IMR-90 (cell line): ENCODE measurements at regions not wholly inside any gene's neighbourhood (a gene's known extent, or its start where the extent isn't known, plus 50 kb on each side); places are given as distances from the start of the nearest gene placed in this dataset.

Experiments
- ATAC-seq: fragments of 200-7000 bp; cut with Tn5 transposase; 2 replicates; pipeline ENCODE4 v1.9.1; 2020; ENCODE audit warnings: low read depth, mild to moderate bottlenecking, moderate library complexity
- BruUV-seq: library from RNA; stranded (reverse); fragments of 400-500 nt; replicated peaks from 2 replicates; lab custom pipeline; 2021; lab: Mats Ljungman, UMichigan
- CTCF ChIA-PET: fragments of 300-600 bp; formaldehyde crosslinking; extraction: SDS; loops from one replicate; lab custom pipeline; 2021; ENCODE audit warnings: antibody characterized with exemption; lab: Yijun Ruan, JAX
- POLR2A ChIA-PET: fragments of 300-600 bp; sonication (Branson Sonifier 250); formaldehyde crosslinking; loops from one replicate; lab custom pipeline; 2022; ENCODE audit warnings: antibody characterized with exemption; ENCODE audit not compliant: unreplicated experiment; lab: Charles Lee
- DNase-seq: peaks from one replicate; pipeline ENCODE4 v3.0.0; 2013
- H2AFZ ChIP-seq: replicated peaks from 2 replicates; pipeline ENCODE3; 2013; ENCODE audit warnings: low read length, mild to moderate bottlenecking; ENCODE audit not compliant: poor library complexity
- H2AK5ac ChIP-seq: 2 replicates; pipeline ENCODE4 v1.6.1; 2013; ENCODE audit warnings: low read depth, low read length, inconsistent platforms
- H2AK9ac ChIP-seq: replicated peaks from 2 replicates; pipeline ENCODE3; 2013; ENCODE audit warnings: mild to moderate bottlenecking, low read depth, low read length, moderate library complexity; ENCODE audit not compliant: poor library complexity
- H2BK120ac ChIP-seq: 2 replicates; pipeline ENCODE4 v1.6.1; 2013; ENCODE audit warnings: low read depth, low read length, inconsistent platforms
- H2BK15ac ChIP-seq: 3 replicates; pipeline ENCODE4 v1.6.1; 2013; ENCODE audit warnings: low read depth, low read length, inconsistent platforms
- H2BK20ac ChIP-seq: 2 replicates; pipeline ENCODE4 v1.6.1; 2013; ENCODE audit warnings: low read depth, mild to moderate bottlenecking, inconsistent platforms, low read length, moderate library complexity
- H2BK5ac ChIP-seq: 2 replicates; pipeline ENCODE4 v1.6.1; 2013; ENCODE audit warnings: mild to moderate bottlenecking, low read depth, low read length, inconsistent platforms; ENCODE audit not compliant: poor library complexity, severe bottlenecking
- H3K14ac ChIP-seq: replicated peaks from 2 replicates; pipeline ENCODE4 v1.6.1; 2013; ENCODE audit warnings: low read depth, low read length, inconsistent platforms
- H3K18ac ChIP-seq: 2 replicates; pipeline ENCODE4 v1.6.1; 2013; ENCODE audit warnings: low read depth, low read length, control low read depth
- H3K23ac ChIP-seq: 2 replicates; pipeline ENCODE4 v1.6.1; 2013; ENCODE audit warnings: low read depth, low read length, inconsistent platforms
- H3K27ac ChIP-seq: 2 replicates; pipeline ENCODE4 v1.5.1; 2013; ENCODE audit warnings: mild to moderate bottlenecking, control low read depth, low read length; ENCODE audit not compliant: insufficient read depth
- H3K27me3 ChIP-seq: 2 replicates; pipeline ENCODE4 v1.6.1; 2013; ENCODE audit warnings: low read length; ENCODE audit not compliant: control insufficient read depth, insufficient read depth
- H3K36me3 ChIP-seq: 2 replicates; pipeline ENCODE4 v1.6.1; 2013; ENCODE audit warnings: low read length, mixed read lengths; ENCODE audit not compliant: control insufficient read depth, insufficient read depth
- H3K4ac ChIP-seq: 2 replicates; pipeline ENCODE4 v1.6.1; 2013; ENCODE audit warnings: low read depth, low read length, inconsistent platforms
- H3K4me1 ChIP-seq: 2 replicates; pipeline ENCODE4 v1.6.1; 2013; ENCODE audit warnings: low read length, mixed read lengths; ENCODE audit not compliant: control insufficient read depth, insufficient read depth
- H3K4me2 ChIP-seq: 2 replicates; pipeline ENCODE4 v1.6.1; 2013; ENCODE audit warnings: low read depth, mild to moderate bottlenecking, control low read depth, low read length, moderate library complexity
- H3K4me3 ChIP-seq: 2 replicates; pipeline ENCODE4 v1.5.1; 2013; ENCODE audit warnings: low read depth, mild to moderate bottlenecking, control low read depth, low read length, moderate library complexity; ENCODE audit not compliant: insufficient read depth
- H3K56ac ChIP-seq: 2 replicates; pipeline ENCODE4 v1.6.1; 2013; ENCODE audit warnings: low read length, inconsistent platforms; ENCODE audit not compliant: insufficient read depth; ENCODE audit errors: extremely low read depth
- H3K79me1 ChIP-seq, 2 experiments: 2 replicates each; pipeline ENCODE4 v1.6.1; 2013; ENCODE audit warnings: low read length in 2 of 2, inconsistent platforms in 1 of 2, low read depth in 1 of 2
- H3K9ac ChIP-seq: 2 replicates; pipeline ENCODE4 v1.6.1; 2013; ENCODE audit warnings: low read depth, low read length, control low read depth
- H3K9me1 ChIP-seq: 2 replicates; pipeline ENCODE4 v1.6.1; 2013; ENCODE audit warnings: low read length, inconsistent platforms; ENCODE audit not compliant: insufficient read depth
- H3K9me3 ChIP-seq: 2 replicates; pipeline ENCODE4 v1.6.1; 2013; ENCODE audit warnings: low read length; ENCODE audit not compliant: control insufficient read depth, insufficient read depth
- H4K20me1 ChIP-seq: 2 replicates; pipeline ENCODE4 v1.6.1; 2013; ENCODE audit warnings: low read length, inconsistent platforms; ENCODE audit not compliant: insufficient read depth
- H4K5ac ChIP-seq: 2 replicates; pipeline ENCODE4 v1.6.1; 2013; ENCODE audit warnings: mild to moderate bottlenecking, low read depth, low read length, control low read depth
- H4K8ac ChIP-seq, 2 experiments: 2 replicates each; pipeline ENCODE4 v1.6.1; 2013; ENCODE audit warnings: low read depth in 2 of 2, low read length in 2 of 2, control low read depth in 1 of 2, inconsistent platforms in 1 of 2
- H4K91ac ChIP-seq: 2 replicates; pipeline ENCODE4 v1.6.1; 2013; ENCODE audit warnings: low read depth, low read length, inconsistent platforms; ENCODE audit not compliant: insufficient read depth
- BHLHE40 ChIP-seq: fragments of 150-350 bp; IDR thresholded peaks from 2 replicates; pipeline ENCODE4 v1.6.1; 2016; ENCODE audit warnings: mild to moderate bottlenecking, low read depth, low read length
- CHD1 ChIP-seq: IDR thresholded peaks from 2 replicates; pipeline ENCODE4 v1.6.1; 2012; ENCODE audit warnings: low read depth, low read length, improper control_type of control experiment
- dilution Hi-C: fragments of 300-500 bp; cut with HindIII; formaldehyde crosslinking; loops from one replicate; pipeline ENCODE4 v1.14.3; 2018; ENCODE audit warnings: low sequenced_read_pairs; ENCODE audit not compliant: unreplicated experiment
- in situ Hi-C: fragments of 300-500 bp; cut with MboI; formaldehyde crosslinking; loops from 3 replicates; pipeline ENCODE4 v1.14.3; 2019; ENCODE audit warnings: low sequenced_read_pairs, inconsistent platforms, mixed read lengths
- intact Hi-C: fragments of 100-400 bp; cut with micrococcal nuclease; formaldehyde crosslinking; loops from 2 replicates; pipeline ENCODE4 v1.10.0; 2022
- TF ChIP-seq, protein P1 (sequence below): fragments of 150-350 bp; IDR thresholded peaks from 2 replicates; pipeline ENCODE4 v1.6.1; 2016; ENCODE audit warnings: low read depth, mild to moderate bottlenecking, low read length, moderate library complexity, borderline replicate concordance
- TF ChIP-seq, protein P2 (sequence below): conservative IDR thresholded peaks from 2 replicates; pipeline ENCODE4 v1.5.1; 2012; ENCODE audit warnings: mild to moderate bottlenecking, low read depth, low read length, improper control_type of control experiment

DNA sequence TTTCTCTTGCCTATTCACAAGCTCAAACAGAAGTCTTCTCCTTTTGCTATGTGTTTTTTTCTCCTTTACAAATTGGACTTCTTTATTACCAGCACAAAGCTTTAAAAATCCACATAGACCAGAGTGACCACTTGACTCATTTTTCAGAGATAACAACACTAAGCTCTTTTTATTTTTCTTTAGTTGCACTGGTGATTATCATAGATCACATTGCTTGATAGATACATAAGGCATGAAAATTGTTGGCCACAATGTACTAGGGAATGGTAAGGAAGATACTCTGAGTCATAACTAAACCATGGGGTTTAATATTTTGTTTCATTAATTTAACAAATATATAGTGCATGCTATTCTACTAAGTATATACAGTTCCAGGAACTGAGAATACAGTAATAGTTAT, 159.0 kb downstream of the GASK1B start:
- no peak overlapping the region for H2BK20ac ChIP-seq
- H3K27ac ChIP-seq = no peak overlapping the region
- TF ChIP-seq, protein P1, sequence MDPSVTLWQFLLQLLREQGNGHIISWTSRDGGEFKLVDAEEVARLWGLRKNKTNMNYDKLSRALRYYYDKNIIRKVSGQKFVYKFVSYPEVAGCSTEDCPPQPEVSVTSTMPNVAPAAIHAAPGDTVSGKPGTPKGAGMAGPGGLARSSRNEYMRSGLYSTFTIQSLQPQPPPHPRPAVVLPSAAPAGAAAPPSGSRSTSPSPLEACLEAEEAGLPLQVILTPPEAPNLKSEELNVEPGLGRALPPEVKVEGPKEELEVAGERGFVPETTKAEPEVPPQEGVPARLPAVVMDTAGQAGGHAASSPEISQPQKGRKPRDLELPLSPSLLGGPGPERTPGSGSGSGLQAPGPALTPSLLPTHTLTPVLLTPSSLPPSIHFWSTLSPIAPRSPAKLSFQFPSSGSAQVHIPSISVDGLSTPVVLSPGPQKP = no peak
- TF ChIP-seq, protein P2, sequence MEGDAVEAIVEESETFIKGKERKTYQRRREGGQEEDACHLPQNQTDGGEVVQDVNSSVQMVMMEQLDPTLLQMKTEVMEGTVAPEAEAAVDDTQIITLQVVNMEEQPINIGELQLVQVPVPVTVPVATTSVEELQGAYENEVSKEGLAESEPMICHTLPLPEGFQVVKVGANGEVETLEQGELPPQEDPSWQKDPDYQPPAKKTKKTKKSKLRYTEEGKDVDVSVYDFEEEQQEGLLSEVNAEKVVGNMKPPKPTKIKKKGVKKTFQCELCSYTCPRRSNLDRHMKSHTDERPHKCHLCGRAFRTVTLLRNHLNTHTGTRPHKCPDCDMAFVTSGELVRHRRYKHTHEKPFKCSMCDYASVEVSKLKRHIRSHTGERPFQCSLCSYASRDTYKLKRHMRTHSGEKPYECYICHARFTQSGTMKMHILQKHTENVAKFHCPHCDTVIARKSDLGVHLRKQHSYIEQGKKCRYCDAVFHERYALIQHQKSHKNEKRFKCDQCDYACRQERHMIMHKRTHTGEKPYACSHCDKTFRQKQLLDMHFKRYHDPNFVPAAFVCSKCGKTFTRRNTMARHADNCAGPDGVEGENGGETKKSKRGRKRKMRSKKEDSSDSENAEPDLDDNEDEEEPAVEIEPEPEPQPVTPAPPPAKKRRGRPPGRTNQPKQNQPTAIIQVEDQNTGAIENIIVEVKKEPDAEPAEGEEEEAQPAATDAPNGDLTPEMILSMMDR = no peak
- TF ChIP-seq BHLHE40 = no peak
- TF ChIP-seq CHD1 = no peak
- peaks cover 7% of the 10 kb centered on the region for H3K4me1 ChIP-seq
- no peak overlapping the region for H3K4ac ChIP-seq
- H4K91ac ChIP-seq = no peak overlapping the region
- H4K20me1 ChIP-seq = no peaks in the 10 kb centered on the region
- H2AK5ac ChIP-seq = no peak overlapping the region
- H2BK5ac ChIP-seq = no peak overlapping the region
- no peak overlapping the region for H3K9ac ChIP-seq
- H4K8ac ChIP-seq = no peak overlapping the region
- CTCF ChIA-PET = no interaction called here
- H3K14ac ChIP-seq = no peak overlapping the region
- dilution Hi-C loops = loop anchor here (25.0 kb wide), 1 partner anchor 173 kb away; no protein-coding TSS in a partner anchor
- no peaks in the 10 kb centered on the region for H3K36me3 ChIP-seq
- ATAC-seq = peak; percentile 71
- in situ Hi-C loops = no loop called here
- H3K9me1 ChIP-seq = no peaks in the 10 kb centered on the region
- no peak overlapping the region for H2BK120ac ChIP-seq
- POLR2A ChIA-PET = no interaction called here
- no peak overlapping the region for H3K23ac ChIP-seq
- no peak overlapping the region for H3K56ac ChIP-seq
- no peaks in the 10 kb centered on the region for H3K79me1 ChIP-seq
- H4K5ac ChIP-seq = no peak overlapping the region
- no peaks in the 10 kb centered on the region for H3K9me3 ChIP-seq
- H3K18ac ChIP-seq = no peak overlapping the region
- no peak overlapping the region for H2AFZ ChIP-seq
- no TSS peak for BruUV-seq
- no peak overlapping the region for H3K4me3 ChIP-seq
- H2BK15ac ChIP-seq = no peak overlapping the region
- intact Hi-C loops = no loop called here
- H3K4me2 ChIP-seq = no peak overlapping the region
- DNase-seq = peak; percentile 85
- no peak overlapping the region for H2AK9ac ChIP-seq
- H3K27me3 ChIP-seq = no peaks in the 10 kb centered on the region
